Fibroblast of gingiva (primary cell): ENCODE measurements at regions not wholly inside any gene's neighbourhood (a gene's known extent, or its start where the extent isn't known, plus 50 kb on each side); places are given as distances from the start of the nearest gene placed in this dataset.

ENCODE experiments used
- DNase-seq: peaks from one replicate; pipeline ENCODE4 v3.0.0-alpha.2; 2011; ENCODE audit warnings: low read depth

DNA sequence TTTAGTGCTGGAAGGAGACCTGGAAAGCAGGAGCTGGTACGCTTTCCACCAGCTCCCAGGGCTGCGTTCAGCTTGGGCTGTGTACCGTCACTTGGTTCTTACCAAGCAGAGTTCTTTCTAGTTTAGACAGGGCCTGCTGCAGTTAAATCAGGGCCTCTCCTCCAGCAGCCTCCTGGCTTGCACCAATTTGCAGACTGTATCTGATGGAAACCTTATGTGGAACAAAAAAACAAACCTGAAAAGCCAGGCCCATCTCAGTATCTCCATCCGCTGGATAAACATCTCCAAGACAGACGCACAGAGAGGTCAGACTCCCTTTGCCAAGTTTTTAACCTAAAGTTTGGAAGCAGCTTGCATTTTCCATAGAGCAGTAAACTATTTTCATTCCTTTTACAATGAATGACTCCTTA, 288.6 kb upstream of the SORL1-AS1 start:
- DNase-seq: peak; percentile 54

DNA sequence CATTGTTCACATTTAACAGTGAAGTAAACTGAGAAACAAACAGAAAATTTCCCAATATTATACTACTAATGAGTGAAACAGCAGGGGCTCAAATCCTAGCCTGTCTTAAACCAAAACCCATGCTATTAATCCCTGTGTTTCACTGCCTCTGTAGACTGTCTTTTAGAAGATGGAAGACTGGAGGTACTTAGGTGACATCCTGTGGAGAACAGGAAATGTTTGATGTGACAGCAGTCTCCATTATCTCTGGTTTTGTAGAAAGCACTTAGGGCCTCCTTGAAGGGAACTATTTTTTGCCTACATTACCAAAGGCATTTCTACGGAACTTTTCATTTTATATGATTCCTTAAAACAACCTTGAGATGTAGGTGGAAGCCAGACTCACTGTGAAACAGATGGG, 288.1 kb upstream of the SORL1-AS1 start:
- DNase-seq: no peak

DNA sequence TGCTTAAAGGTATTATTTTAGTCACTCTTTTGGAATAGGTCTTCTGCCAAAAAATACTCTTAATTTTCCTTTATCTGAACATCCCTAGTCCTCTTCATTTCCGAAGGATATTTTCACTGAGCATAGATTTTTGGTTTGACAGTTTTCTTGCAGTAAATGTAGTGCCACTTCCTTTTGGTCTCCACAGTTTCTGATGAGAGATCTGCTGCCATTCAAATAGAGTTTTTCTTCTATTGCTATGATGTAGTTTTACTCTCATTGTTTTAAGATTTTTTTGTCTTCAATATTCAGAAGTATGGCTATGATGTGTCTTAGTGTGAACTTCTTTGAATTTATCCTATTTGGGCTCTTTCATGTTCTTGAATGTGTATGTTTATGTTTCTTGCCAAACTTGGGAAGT, 281.1 kb upstream of the SORL1-AS1 start:
- no peak for DNase-seq

DNA sequence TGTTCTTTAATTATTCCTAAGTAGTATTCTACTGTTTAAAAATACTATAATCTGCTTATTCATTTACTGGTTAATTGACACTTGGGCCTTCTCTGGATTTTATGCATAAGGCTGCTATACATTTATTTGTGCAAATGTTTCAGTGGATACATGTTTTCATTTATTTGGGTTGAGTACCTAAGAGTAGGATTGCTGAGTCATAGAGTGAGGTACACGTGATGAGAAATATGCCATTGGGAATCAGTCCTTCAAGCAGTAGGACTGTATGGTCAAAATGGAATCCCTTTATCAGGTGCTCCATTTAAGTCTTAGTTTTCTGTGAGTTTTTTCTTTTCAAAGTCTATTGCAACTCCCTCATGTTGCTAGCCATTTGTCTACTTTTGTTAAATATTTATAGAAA, 275.2 kb upstream of the SORL1-AS1 start:
- DNase-seq: no peak

DNA sequence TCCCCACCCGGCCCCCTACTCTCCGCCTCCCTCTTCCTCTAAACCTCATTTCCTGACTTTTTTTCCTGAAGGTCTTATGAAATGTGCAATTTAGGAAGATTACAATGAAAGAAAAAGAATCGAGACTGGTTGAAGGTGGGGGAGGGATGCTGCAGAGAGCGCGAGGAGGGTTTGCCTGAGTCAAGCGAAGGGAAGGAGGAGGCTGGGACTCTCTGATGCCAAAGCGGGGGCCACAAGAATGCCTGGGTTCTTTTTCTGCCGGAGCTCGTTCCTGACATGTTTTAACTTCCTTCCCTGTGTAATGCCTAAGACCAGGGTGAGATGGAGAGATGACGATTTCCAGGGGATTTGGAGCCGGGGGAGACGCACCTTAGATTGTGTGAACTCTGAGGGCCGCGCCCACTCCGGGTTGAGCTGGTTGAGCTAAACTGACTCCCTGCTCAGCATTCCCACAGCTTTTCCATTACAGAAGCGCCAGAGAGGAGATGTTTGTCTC, 270.5 kb upstream of the SORL1-AS1 start:
- no peak for DNase-seq

DNA sequence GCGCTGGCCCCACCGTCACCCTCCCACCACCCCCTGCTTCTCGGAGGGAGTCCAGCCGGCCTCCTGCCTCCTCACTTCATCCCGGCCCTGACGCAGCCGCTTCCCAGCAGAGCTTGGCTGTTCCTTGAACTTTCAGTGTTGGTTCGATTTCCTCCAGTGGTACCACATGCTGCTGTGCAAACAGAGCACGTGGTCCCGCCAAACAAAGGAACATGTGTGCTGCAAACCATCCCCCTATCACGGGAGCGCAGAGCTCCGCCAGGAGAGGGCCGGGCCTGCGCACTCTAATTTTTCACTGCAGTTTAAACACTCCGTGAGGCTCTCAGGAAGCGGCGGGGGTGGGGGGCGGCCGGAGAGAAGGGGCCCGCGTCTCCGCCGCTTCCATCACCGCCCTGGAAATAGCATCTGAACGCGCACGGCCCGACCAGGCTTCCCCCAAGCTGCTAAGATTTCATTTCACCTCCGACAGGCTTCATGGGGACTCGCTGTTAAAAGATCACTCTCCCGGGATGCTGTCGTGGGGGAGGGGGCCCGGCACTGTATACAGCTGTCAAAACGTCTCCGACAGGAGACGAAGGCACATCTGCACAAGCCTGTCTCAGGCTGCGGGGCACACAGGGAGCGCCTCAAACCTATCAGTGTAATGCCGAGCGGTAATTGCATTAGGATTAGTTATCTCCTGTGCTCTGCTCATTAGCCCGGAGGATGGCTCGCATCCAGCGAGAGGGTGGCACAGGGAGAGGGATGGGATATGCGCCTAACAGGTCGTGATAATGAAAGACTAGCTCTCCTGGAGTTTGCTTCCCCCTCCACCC, 269.9 kb upstream of the SORL1-AS1 start:
- DNase-seq: peak; percentile 82

DNA sequence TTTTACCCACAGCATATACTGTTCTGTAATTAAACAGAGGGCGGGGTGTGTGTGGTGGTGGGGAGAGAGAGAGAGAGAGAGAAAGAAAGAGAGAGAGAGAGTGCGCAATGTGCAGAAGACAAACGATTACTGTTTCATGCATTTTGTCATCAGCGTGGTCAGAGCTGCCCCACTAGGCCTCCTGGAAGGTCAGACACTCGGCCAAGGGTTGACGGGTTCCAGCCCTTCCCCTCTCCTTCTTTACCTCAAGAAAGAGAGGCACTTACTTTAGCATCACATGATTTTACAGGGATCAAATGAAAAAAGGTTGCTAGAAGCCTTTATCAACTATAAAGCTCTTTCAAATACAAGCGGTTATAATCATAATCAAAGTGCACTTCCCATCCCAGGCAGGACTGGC, 269.2 kb upstream of the SORL1-AS1 start:
- no peak for DNase-seq

DNA sequence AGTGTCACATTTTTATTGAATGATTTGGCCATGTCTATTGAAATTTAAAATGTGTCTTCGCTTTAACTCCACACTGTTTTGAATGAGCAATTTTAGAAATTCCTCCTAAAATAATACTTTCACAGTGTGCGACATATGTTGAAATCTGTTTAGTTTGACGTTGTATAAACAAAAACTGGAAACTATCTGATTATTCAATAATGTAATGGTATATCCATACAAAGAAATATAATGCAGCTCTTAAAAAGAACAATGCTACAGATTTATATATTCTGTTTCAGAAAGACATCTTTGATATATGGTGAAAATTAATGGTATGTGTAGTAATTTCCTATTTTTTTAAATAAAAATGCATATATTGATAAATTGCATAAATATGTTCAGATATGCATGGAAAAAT, 268.7 kb upstream of the SORL1-AS1 start:
- no peak for DNase-seq

DNA sequence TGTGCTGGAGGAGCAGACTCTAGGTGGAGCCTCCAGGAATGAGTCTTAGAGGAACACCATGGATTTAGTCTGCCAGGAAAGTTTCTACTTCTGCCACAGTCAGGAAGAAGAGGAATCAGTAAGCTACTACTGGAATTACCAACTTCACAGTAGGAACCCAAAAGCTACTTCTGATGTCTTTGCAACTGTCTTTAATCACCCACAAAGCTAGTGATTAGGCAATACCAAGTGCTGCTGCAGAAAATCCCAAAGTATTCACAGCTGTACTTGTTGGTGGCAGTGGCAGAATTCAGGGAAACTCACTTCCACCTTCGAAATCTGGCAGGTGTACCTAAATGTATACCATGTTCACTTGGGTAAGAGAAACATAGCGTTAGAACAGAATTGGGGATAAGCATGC, 264.5 kb upstream of the SORL1-AS1 start:
- DNase-seq: no peak

DNA sequence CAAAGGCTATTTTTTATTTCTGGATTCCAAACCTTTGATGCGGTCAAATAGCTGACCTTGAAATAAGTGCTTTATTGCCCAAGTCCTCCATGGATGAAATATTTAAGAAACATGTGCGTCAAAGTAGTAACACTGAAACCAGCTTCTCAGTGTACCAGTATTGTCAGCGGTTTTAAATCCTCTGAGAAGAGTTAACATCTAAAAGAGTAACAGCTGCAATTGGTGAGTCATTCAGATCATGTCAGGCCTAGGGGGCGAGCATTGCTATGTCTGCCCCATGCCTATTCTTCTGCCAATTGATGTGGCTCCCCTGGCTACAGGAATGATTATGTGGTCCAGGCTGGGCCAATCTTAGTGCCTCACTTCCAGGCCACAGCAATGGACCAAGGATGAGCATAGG, 263.3 kb upstream of the SORL1-AS1 start:
- DNase-seq: no peak

DNA sequence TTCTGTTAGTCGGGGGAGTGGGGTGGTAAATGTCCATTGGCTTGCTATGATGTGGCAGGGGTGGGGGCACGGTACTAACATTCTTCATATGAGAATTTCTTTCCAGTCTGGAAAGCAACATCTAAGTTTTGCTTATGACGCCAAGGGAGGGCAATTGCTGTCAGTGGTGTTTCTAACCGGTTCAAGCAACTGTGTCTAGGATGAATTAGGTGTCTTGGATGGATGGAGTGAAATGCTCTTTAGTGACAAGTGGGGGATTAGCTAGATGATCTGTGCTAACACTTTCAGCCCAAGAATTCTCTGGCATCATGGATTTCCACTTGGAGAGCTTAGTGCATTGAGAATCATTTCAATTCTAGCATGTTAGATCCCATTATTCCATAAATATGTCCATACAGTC, 262.6 kb upstream of the SORL1-AS1 start:
- no peak for DNase-seq

DNA sequence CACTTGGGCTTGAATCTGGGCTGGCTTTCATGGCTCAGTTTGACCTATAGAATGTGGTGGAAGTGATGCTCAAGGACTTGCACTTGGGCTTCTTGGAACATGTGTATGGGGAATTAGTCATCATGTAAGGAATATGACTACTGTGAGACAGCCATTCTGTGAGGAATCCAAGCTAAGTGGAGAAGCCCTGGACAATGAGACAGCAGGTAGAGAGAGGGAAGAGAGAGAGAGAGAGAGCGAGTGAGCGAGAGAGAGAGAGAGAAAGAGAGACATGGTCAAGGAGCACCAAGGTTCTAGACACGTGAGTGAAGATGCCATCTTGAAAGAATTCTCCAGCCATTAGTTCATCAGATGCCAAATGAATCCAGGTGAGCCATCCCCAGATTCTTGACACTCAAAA, 261.6 kb upstream of the SORL1-AS1 start:
- DNase-seq: no peak

DNA sequence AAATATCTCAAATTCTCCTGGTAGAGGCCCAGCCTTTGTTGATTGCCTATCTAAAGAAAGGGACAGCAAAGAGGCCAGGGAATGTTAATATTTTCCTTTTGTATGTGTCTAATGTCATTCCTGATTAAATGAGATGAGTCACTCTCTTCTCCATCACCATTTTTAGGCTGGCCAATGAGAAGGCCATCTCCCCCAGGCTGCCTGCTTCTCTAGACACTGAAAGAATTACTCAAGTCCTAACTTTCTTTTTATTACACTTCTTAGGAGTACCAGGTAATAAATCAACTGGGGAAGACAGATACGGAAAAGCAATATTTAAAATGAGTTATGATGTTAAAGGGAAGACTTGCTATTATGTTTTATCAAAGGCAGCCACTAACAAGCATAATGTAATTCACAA, 259.2 kb upstream of the SORL1-AS1 start:
- DNase-seq: no peak

DNA sequence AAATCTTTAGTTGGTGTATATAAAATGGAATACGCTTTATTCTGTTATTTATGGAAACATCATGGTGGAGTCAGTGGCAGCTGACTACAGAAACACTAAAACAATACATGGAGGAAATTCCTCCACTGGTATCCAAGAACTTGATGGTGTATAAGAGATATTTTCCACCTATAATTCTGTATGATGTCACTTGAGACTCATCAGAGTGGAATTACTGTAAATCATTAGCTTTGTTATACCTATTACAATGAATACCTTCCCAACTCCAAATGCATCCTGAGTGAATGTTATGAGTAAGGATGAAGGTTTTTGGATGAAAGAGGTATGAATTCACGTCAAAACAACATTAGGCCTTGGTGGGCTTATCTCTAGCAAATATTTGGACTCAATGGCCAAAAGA, 258.5 kb upstream of the SORL1-AS1 start:
- DNase-seq: no peak

DNA sequence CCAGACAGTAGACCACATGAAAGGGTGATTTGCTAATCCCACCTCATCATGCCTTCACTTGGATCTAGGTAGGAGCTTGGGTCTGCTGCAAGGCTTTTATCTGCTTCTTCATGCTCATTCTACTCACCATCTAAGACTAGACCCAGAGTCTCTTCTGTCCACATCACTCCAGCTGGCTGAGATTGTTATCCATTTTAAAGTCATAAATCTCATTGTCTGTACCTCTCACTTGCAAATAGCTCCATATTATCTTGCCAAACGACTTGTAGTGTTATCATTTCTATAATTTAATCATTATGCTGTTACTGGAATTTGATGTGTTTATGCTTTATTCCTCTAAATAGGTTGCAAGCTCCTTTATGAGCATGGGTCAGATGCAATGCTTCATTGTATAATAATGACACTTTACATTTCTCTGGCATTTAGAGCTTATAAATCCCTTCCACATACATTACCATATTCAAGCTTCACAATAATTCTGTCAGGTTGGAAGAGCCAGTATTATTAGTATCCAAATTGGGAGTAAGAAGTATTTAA, 254.2 kb upstream of the SORL1-AS1 start:
- DNase-seq: no peak

DNA sequence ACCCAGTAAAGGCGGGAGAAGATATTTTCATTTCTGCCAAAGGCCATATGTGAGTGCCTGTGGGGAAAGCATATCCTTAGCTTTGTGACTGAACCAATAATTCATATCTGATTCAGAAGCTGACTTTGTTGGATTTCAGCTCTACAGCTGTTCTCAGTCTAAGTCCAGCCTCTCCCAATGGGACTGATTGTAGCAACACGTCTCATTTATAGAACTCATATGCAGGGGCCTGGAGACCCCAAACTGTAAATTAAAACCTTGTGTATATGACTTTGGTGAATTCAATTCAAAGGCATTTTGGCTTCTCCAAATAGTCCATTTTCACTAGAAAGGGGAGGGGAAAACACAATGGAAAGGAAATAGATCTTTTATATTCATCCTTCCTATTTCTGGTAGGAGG, 250.4 kb upstream of the SORL1-AS1 start:
- DNase-seq: no peak

DNA sequence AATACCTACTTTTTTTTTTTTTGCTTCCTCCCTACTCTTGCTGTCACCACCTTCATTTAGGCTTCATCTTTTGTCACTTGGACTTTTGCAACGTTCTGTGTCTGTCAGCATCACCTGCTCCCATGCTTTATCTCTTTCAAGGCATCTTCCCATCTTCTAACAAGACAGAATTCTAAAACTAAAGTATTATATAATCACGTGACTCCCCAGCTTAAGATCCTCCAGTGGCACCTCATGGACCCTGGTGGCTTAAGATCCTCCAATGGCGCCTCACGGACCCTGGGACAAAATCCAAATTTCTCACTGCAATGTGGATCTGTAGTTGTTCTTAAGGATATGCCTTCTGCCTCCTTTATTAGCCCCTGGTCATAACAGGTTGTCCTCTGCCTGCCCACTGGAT, 248.2 kb upstream of the SORL1-AS1 start:
- DNase-seq: no peak

DNA sequence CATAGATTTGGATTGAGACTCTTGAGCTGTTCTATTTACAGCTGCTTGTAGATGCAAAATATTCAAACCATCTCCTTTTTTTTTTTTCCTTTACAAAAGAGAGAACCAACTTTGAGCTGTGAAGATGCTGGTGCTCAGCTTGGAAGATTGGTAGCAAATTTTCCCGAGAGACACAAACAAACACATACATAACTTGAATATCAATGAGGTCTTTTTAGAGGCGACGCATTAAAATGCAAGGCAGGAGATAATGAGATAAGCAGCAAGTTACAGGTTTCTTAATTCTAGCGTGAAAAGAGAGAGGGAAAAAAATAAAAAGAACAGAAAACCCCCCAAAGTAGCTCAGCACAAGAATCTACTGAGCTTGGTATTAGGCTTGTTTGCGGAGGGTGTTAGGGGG, 247.0 kb upstream of the SORL1-AS1 start:
- DNase-seq: no peak

DNA sequence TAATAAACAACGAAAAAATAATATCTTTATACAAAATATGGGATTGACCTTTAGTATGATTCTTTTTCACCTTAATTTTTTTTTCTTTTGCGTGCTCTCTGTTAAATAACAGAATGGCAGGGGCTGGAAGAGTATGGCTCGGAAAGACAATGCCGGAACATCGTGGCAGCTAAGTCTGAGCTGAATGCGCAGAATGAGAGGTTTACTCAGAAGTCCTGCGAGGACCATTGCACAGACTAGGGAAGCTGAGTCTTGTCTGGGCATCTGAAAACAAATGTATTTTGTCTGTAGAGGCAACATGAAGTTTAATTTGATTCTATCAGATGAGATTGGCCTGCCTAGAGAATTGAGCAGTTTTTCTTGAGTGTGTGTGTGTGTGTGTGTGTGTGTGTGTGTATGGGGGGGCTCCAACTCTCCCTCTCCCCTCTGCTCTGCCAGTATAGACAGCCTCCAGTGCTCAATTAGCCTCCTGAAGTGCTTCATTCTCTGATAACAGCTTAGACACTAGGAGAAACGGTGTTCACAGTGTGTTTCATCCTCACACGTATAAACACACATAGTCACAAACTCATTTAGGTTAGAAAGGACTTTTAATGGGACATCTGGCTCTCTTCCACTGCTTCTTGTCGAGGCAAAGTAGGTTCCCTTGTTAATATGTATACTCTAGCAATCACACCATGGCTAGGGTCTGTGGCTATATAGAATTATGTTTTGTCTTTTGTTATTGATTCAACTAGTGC, 244.3 kb upstream of the SORL1-AS1 start:
- DNase-seq: no peak

DNA sequence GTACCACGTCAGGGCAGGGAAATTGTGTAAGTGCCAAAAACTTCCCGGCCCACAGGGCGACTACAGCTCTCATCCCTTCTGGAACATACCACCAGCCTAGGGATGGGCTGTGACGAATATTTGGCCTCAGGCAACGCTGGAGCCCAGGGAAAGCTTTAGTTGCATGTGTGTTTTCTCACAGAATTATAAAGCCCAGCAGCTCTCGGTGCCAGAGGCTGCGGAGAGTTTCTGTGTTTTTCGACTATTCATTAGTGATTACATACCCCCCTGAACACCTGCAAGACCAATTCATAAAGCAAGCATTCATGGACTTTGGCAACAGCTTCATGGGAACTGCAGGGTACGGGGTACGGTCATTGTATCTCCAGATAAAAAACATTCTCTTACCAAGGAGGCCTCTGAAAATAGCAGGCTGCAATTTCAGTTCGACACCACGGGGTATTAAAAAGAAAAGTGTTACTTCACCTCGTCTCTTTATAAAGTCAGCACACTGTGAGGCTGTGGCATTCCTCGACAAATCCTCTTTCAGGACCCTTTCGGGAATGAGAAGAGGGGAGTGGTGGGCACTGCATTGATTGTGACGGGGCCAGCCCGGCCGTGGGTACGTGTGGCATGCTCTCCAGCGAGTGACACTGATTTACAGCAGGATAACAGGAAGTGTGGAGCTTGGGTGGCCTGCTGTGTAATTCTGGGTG, 243.6 kb upstream of the SORL1-AS1 start:
- DNase-seq: no peak

DNA sequence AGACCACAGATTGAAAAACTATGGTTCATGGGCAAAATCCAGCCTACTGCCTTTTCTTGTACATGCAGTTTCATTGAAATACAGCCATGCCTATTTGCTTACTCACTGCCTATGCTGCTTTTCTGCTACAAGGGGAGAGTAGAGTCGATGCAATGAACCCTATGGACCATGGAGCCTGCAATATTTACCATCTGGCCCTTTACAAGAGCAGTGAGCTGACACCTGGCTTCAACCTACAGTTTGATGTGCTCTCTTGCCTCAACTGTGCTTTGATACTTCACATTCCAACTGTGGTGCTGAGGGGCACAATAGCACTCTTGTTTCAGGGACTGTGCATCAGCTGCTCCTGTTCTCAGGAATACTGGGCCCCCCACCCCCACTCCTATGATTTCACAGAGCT, 239.5 kb upstream of the SORL1-AS1 start:
- no peak for DNase-seq

DNA sequence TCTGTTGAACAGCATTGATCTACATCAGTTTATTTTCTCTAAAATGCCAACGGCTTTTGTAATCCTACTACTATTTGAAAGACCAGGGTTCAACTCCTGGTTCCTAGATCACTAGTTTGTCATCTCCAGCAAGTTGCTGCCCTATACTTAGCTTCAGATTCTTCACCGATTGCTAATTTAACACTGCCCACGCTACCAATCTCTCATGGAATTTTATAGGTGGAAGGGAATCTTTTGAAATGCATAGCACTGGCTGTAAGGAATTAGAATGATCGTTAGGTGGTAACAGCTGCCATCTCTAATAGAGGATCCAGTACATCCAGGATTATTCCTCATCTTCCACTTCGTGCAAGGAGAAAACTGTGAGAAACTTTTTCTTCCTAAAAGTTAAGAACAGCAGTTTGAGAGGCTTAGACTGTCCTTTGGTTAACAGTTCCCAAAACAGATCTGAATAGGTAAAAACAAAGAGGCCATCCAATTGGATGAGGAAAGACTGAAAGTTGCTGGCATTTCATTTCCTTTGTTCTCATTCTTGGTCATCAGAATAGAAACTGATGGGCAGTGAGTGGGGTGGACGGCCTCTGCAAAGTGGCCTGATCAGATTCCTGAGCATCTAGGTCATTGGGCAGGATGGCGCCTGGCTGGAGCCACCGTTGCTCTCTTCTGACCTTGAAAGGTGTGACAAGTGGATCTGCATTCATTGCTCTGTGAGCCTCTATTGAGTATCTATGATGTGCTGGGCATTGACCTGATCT, 236.3 kb upstream of the SORL1-AS1 start:
- DNase-seq: no peak
